Esophagus muscularis mucosa (tissue), 4 donors: ENCODE measurements at regions not wholly inside any gene's neighbourhood (a gene's known extent, or its start where the extent isn't known, plus 50 kb on each side); places are given as distances from the start of the nearest gene placed in this dataset.

Experiments
- DNase-seq: peaks from one replicate; pipeline ENCODE4 v3.0.0-alpha.2; 2017; ENCODE audit errors: extremely low spot score
- H3K27ac ChIP-seq, 4 donors: fragments of 200-600 bp; sonication (generic); replicated peaks in 1 of 4; 1 replicate in 3 of 4; 2 replicates in 1 of 4; pipeline ENCODE4 v1.5.1; 2016 to 2019; ENCODE audit warnings: mild to moderate bottlenecking in 1 of 4
- H3K27me3 ChIP-seq, 4 donors: fragments of 200-600 bp; sonication (generic); one replicate each; pipeline versions ENCODE4 v1.5.1 to v1.6.0; 2016 to 2019
- H3K36me3 ChIP-seq, 4 donors: fragments of 200-600 bp; sonication (generic); one replicate each; pipeline ENCODE4 v1.5.1; 2016 to 2019
- H3K4me1 ChIP-seq, 4 donors: fragments of 200-600 bp; sonication (generic); one replicate each; pipeline ENCODE4 v1.5.1; 2016 to 2019
- H3K4me3 ChIP-seq, 4 donors: fragments of 200-600 bp; sonication (generic); 1 replicate in 2 of 4; 2 replicates in 2 of 4; pipeline ENCODE4 v1.5.1; 2016 to 2019; ENCODE audit warnings: mild to moderate bottlenecking in 4 of 4, moderate library complexity in 1 of 4
- H3K9me3 ChIP-seq, 4 donors: fragments of 200-600 bp; sonication (generic); 1 replicate in 3 of 4; 2 replicates in 1 of 4; pipeline ENCODE4 v1.5.1; 2016 to 2019
- CTCF ChIP-seq, 3 experiments: fragments of 200-600 bp in 2 of 3; fragments of 450-650 bp in 1 of 3; sonication (generic) in 2 of 3; IDR thresholded peaks; one replicate each; pipeline ENCODE4 v1.5.1; 2017 to 2019; ENCODE audit warnings: antibody characterized with exemption in 3 of 3, mild to moderate bottlenecking in 2 of 3, moderate library complexity in 1 of 3
- EP300 ChIP-seq: sonication (generic); formaldehyde crosslinking; IDR thresholded peaks from one replicate; pipeline ENCODE4 v1.6.1; 2017; ENCODE audit warnings: antibody characterized with exemption
- POLR2A ChIP-seq: fragments of 450-650 bp; IDR thresholded peaks from one replicate; pipeline ENCODE4 v1.6.1; 2017; ENCODE audit warnings: antibody characterized with exemption, moderate library complexity, mild to moderate bottlenecking, low read depth
- POLR2AphosphoS5 ChIP-seq, 2 donors: sonication (generic); formaldehyde crosslinking; IDR thresholded peaks; one replicate each; pipeline ENCODE4 v1.6.1; 2017; ENCODE audit warnings: antibody characterized with exemption in 2 of 2
- WGBS: methylation state at CpG from one replicate; pipeline ENCODE4 v1.1.5; 2018; 5-methylcytosine and 5-hydroxymethylcytosine counted together
- intact Hi-C: fragments of 100-400 bp; cut with DNase I; formaldehyde crosslinking; loops from one replicate; pipeline ENCODE4 v1.15.1; 2023

GRCh38 chr3:19016851-19017250, 131.5 kb upstream of the KCNH8 start:
- Histone ChIP-seq H3K36me3 (no peaks in the 10 kb centered on the region), H3K4me3 (no peak overlapping the region), H3K4me1 (no peaks in the 10 kb centered on the region), H3K9me3 (no peaks in the 10 kb centered on the region), H3K27ac (no peak overlapping the region), H3K27me3 (no peaks in the 10 kb centered on the region)
- intact Hi-C loops: no loop called here
- 79% methylated on average over 2 of the region's 2 CpGs for whole genome bisulfite sequencing
- no peak for TF ChIP-seq CTCF (IDR thresholded peaks at IDR 0.05)
- no peak for TF ChIP-seq EP300
- TF ChIP-seq POLR2A: no peak
- no peak for TF ChIP-seq POLR2AphosphoS5 (IDR thresholded peaks at IDR 0.05)
- DNase-seq: no peak

- TF ChIP-seq EP300 (no peak), CTCF (IDR thresholded peaks at IDR 0.05) (no peak), POLR2A (no peak), POLR2AphosphoS5 (IDR thresholded peaks at IDR 0.05) (no peak)
- Histone ChIP-seq H3K4me1 (no peaks in the 10 kb centered on the region), H3K36me3 (no peaks in the 10 kb centered on the region), H3K27ac (no peak overlapping the region), H3K9me3 (no peaks in the 10 kb centered on the region), H3K4me3 (no peak overlapping the region), H3K27me3 (no peaks in the 10 kb centered on the region)
- 60% methylated on average over 1 of the region's 1 CpG for WGBS
- intact Hi-C loops: no loop called here
- DNase-seq: no peak
Observed at GRCh38 chr3:19013879-19014278, 134.4 kb upstream of the KCNH8 start.

- intact Hi-C loops: no loop called here
- H3K4me1 ChIP-seq: no peaks in the 10 kb centered on the region
- H3K27ac ChIP-seq: no peak overlapping the region
- no peak for DNase-seq
- no peaks in the 10 kb centered on the region for H3K27me3 ChIP-seq
- no peak overlapping the region for H3K4me3 ChIP-seq
- H3K9me3 ChIP-seq: no peaks in the 10 kb centered on the region
- H3K36me3 ChIP-seq: no peaks in the 10 kb centered on the region
- no peak for TF ChIP-seq EP300
- TF ChIP-seq CTCF (IDR thresholded peaks at IDR 0.05): no peak
- TF ChIP-seq POLR2A: no peak
- WGBS: 80% methylated on average over 3 of the region's 3 CpGs
Observed at GRCh38 chr3:19012846-19013245, 135.5 kb upstream of the KCNH8 start.

GRCh38 chr3:19002606-19003005, 145.7 kb upstream of the KCNH8 start:
- Histone ChIP-seq H3K4me3 (no peak overlapping the region), H3K36me3 (no peaks in the 10 kb centered on the region), H3K27me3 (no peaks in the 10 kb centered on the region), H3K9me3 (no peaks in the 10 kb centered on the region), H3K4me1 (peaks cover 0 to 5% (median 0%) of the 10 kb centered on the region in 4 donors), H3K27ac (no peak overlapping the region)
- intact Hi-C loops: no loop called here
- TF ChIP-seq POLR2AphosphoS5 (IDR thresholded peaks at IDR 0.05) (no peak), POLR2A (no peak), CTCF (IDR thresholded peaks at IDR 0.05) (no peak), EP300 (no peak)
- no peak for DNase-seq
- WGBS: 48% methylated on average over 1 of the region's 1 CpG

- Histone ChIP-seq H3K4me1 (peaks cover 0 to 5% (median 0%) of the 10 kb centered on the region in 4 donors), H3K9me3 (no peaks in the 10 kb centered on the region), H3K27me3 (no peaks in the 10 kb centered on the region), H3K4me3 (no peak overlapping the region), H3K36me3 (no peaks in the 10 kb centered on the region), H3K27ac (no peak overlapping the region)
- TF ChIP-seq POLR2A (no peak), POLR2AphosphoS5 (IDR thresholded peaks at IDR 0.05) (no peak), CTCF (IDR thresholded peaks at IDR 0.05) (no peak), EP300 (no peak)
- no peak for DNase-seq
- WGBS: 88% methylated on average over 4 of the region's 4 CpGs
- intact Hi-C loops: no loop called here
Observed at GRCh38 chr3:18998069-18998468, 150.2 kb upstream of the KCNH8 start.
